ENCODE measurements at regions not wholly inside any gene's neighbourhood (a gene's known extent, or its start where the extent isn't known, plus 50 kb on each side); places are given as distances from the start of the nearest gene placed in this dataset.

DNA sequence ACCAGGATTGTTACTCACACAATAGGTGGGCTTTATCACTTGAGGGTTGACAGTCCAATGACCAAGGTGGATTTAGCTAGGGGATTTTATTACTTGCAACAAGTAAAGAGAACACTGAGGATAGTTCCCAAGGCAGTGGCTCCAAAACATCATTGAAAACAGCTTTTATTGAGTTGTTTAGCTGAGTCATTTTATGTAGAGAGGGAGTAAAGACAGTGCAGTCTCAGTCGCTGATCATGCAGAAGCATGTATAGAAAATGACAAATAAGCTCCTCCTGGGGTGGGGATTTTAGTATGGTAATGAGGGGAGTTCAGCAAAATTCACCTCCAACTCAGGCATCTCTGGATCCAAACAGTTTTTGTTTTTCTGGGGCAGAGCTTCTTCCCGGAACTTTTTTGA lies 163.0 kb upstream of the CCDC179 start:
- DNase-seq (no peak), ATAC-seq (no peak)
- no peaks in the 10 kb centered on the region for H3K4me1 ChIP-seq
- H3K9me3 ChIP-seq: no peaks in the 10 kb centered on the region
- no peak overlapping the region for H3K27ac ChIP-seq
- intact Hi-C loops (cut with DNase I): no loop called here
- no peaks in the 10 kb centered on the region for H3K36me3 ChIP-seq
- no peaks in the 10 kb centered on the region for H3K27me3 ChIP-seq (ENCODE audit: low read depth)
- TF ChIP-seq, protein P1, sequence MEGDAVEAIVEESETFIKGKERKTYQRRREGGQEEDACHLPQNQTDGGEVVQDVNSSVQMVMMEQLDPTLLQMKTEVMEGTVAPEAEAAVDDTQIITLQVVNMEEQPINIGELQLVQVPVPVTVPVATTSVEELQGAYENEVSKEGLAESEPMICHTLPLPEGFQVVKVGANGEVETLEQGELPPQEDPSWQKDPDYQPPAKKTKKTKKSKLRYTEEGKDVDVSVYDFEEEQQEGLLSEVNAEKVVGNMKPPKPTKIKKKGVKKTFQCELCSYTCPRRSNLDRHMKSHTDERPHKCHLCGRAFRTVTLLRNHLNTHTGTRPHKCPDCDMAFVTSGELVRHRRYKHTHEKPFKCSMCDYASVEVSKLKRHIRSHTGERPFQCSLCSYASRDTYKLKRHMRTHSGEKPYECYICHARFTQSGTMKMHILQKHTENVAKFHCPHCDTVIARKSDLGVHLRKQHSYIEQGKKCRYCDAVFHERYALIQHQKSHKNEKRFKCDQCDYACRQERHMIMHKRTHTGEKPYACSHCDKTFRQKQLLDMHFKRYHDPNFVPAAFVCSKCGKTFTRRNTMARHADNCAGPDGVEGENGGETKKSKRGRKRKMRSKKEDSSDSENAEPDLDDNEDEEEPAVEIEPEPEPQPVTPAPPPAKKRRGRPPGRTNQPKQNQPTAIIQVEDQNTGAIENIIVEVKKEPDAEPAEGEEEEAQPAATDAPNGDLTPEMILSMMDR (IDR thresholded peaks at IDR 0.05): no peak
- H3K4me3 ChIP-seq: no peak overlapping the region

DNA sequence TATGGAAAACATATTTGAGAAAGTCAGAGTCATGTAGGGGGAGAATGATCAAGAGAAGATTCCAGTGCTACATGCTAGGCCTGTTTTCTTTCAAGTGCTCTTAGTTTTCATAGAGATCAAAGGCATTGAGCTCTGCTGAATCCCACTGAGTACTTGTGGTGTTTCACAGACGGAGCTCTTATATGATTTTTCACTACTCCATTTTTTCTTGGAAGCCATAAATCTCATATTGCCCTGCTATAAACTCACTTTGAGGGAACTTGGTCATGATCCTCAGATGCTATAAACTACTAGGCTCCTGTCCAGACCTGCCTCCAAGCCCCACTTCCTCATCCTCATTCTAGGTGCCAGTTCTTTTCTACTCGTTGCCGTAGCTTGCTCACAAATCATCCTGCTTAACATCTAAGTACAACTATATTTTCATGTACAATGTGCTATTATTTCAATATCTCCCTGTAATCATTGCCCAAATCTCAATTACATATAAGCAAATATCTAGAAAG lies 180.8 kb upstream of the CCDC179 start:
- no peak for ATAC-seq

DNA sequence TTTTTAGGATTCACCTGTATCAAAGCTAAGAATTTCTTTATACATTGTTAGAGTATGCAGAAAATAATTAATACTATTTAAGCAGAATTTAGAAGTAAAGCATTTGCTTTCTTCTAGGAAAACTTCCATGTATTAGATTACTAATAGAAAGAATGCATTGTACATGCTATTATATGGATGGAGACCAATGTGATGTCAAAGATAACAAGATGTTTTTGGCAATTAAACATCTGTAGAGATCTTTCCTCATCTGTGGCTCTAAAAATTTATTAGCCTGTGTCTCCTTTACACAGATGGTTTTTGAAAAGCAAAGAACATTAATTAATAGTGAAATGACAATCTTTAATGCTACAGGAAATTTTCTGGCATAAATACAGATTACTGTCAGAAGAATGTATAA lies 198.4 kb upstream of the CCDC179 start:
- TF ChIP-seq, protein P1 (IDR thresholded peaks at IDR 0.05): no peak
- no peak overlapping the region for H3K27ac ChIP-seq
- no peaks in the 10 kb centered on the region for H3K27me3 ChIP-seq (ENCODE audit: low read depth)
- H3K9me3 ChIP-seq: no peaks in the 10 kb centered on the region
- H3K4me1 ChIP-seq: no peaks in the 10 kb centered on the region
- no peak for DNase-seq
- intact Hi-C loops (cut with DNase I): no loop called here
- H3K4me3 ChIP-seq: no peak overlapping the region
- no peak for ATAC-seq
- H3K36me3 ChIP-seq: no peaks in the 10 kb centered on the region

More for the DNA sequence above, 180.8 kb upstream of the CCDC179 start:
- TF ChIP-seq, protein P1 (IDR thresholded peaks at IDR 0.05): no peak
- Histone ChIP-seq H3K27me3 (ENCODE audit: low read depth) (no peaks in the 10 kb centered on the region), H3K36me3 (no peaks in the 10 kb centered on the region), H3K4me1 (no peaks in the 10 kb centered on the region), H3K9me3 (no peaks in the 10 kb centered on the region), H3K4me3 (no peak overlapping the region), H3K27ac (no peak overlapping the region)
- intact Hi-C loops (cut with DNase I): no loop called here
- DNase-seq: no peak

DNA sequence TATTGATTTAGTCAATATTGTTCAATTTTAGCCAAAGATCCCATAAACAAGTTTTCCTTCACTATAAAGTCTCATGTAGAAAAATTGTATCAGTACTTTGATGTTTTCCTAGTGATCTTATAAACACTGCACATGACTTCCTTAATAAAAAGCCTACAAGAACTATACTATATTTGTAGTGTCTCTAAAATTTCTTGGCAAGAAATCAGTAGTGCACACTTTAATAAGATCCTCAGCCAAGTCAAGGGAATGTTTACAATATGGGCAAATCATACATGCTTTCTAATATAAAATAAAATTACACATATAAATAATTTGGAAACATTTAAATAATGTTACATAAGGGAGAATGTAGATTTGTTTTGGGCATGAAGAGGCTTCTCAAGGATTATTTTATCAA lies 203.0 kb upstream of the CCDC179 start:
- H3K9me3 ChIP-seq: no peaks in the 10 kb centered on the region
- no peaks in the 10 kb centered on the region for H3K4me1 ChIP-seq
- H3K27me3 ChIP-seq (ENCODE audit: low read depth): no peaks in the 10 kb centered on the region
- no peak overlapping the region for H3K4me3 ChIP-seq
- H3K27ac ChIP-seq: no peak overlapping the region
- DNase-seq: no peak
- intact Hi-C loops (cut with DNase I): no loop called here
- ATAC-seq: no peak
- H3K36me3 ChIP-seq: no peaks in the 10 kb centered on the region
- TF ChIP-seq, protein P1 (IDR thresholded peaks at IDR 0.05): no peak

DNA sequence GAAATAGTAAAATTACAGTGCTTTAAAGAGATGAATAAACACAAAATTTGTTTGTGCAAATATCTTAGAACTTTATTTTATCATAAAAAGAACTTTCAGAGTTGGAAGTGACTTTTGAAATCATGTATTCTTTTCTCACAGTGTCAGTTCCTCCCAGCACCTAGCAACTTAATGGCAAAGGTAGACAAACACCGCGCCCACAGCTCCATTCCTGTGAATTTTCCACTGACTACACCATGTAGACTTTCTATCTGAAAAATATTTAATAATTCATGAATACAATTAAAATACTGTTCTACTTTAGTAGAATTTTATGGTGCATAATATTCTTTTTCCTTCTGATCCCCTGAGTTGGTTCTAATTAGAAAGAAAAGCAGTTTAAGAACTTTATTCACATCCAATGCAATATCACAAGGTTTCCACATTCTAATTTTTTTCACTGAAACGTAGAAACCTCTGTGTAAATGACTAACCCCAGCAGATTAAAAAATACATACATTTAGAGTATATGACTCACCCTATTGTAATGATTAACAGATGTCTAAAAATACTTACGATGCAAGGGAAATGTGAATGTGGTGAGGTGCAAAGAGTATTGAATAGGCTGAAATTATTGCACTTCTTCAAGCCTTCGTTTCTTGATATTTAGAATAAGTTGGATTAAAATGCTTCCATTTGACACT lies 218.2 kb upstream of the CCDC179 start:
- ATAC-seq (no peak), DNase-seq (no peak)
- intact Hi-C loops (cut with DNase I): no loop called here
- Histone ChIP-seq H3K36me3 (no peaks in the 10 kb centered on the region), H3K9me3 (no peaks in the 10 kb centered on the region), H3K27ac (no peak overlapping the region), H3K27me3 (ENCODE audit: low read depth) (no peaks in the 10 kb centered on the region), H3K4me1 (no peaks in the 10 kb centered on the region), H3K4me3 (no peak overlapping the region)
- TF ChIP-seq, protein P1 (IDR thresholded peaks at IDR 0.05): no peak

Data from lower lobe of right lung (tissue), 2 donors.